OCI-LY3 (cell line): ENCODE measurements at regions not wholly inside any gene's neighbourhood (a gene's known extent, or its start where the extent isn't known, plus 50 kb on each side); places are given as distances from the start of the nearest gene placed in this dataset.

Experiments used
- H2AFZ ChIP-seq: fragments of 200-600, 300-600 bp; shearing (Covaris generic); 2 replicates; pipeline ENCODE4 v1.6.0; 2014; ENCODE audit warnings: antibody characterized with exemption, low read depth, low read length
- H3K27ac ChIP-seq: fragments of 200-600, 300-600 bp; sonication (generic); 2 replicates; pipeline ENCODE4 v1.5.1; 2014; ENCODE audit warnings: mild to moderate bottlenecking, low read length, moderate library complexity, mixed read lengths
- H3K27me3 ChIP-seq: fragments of 200-600, 300-600 bp; sonication (generic); 2 replicates; pipeline ENCODE4 v1.6.1; 2014; ENCODE audit warnings: low read depth, low read length, mixed read lengths
- H3K36me3 ChIP-seq: fragments of 200-600, 300-600 bp; sonication (generic); replicated peaks from 2 replicates; pipeline ENCODE3; 2014; ENCODE audit warnings: low read depth, low read length, mixed read lengths
- H3K4me1 ChIP-seq: fragments of 300-600, 200-600 bp; sonication (generic); 2 replicates; pipeline ENCODE4 v1.6.1; 2014; ENCODE audit warnings: low read length, mixed read lengths
- H3K4me2 ChIP-seq: fragments of 200-600, 300-600 bp; sonication (generic); 2 replicates; pipeline ENCODE4 v1.6.1; 2014; ENCODE audit warnings: low read length, mixed read lengths
- H3K4me3 ChIP-seq: fragments of 300-600, 200-600 bp; sonication (generic); 2 replicates; pipeline ENCODE4 v1.5.1; 2014; ENCODE audit warnings: antibody characterized with exemption, mild to moderate bottlenecking, low read length, moderate library complexity
- H3K79me2 ChIP-seq: fragments of 300-600, 200-600 bp; shearing (Covaris generic); 2 replicates; pipeline ENCODE4 v1.6.1; 2014; ENCODE audit warnings: mild to moderate bottlenecking, low read length, mixed read lengths
- H3K9ac ChIP-seq: fragments of 300-600, 200-600 bp; shearing (Covaris generic); 2 replicates; pipeline ENCODE4 v1.6.0; 2014; ENCODE audit warnings: mild to moderate bottlenecking, low read length, moderate library complexity
- H3K9me3 ChIP-seq: fragments of 200-600, 300-600 bp; shearing (Covaris generic); 2 replicates; pipeline ENCODE4 v1.6.1; 2014; ENCODE audit warnings: low read length, mixed read lengths; ENCODE audit not compliant: insufficient read depth
- H4K20me1 ChIP-seq: fragments of 200-600, 300-600 bp; sonication (generic); 2 replicates; pipeline ENCODE4 v1.6.1; 2016; ENCODE audit warnings: low read length, mixed read lengths; ENCODE audit not compliant: insufficient read depth
- EZH2phosphoT487 ChIP-seq: fragments of 200-600 bp; shearing (Covaris generic); IDR thresholded peaks from 2 replicates; pipeline ENCODE4 v1.6.1; 2018; ENCODE audit warnings: antibody characterized with exemption, mixed run types, low read depth
- TF ChIP-seq, protein P1 (sequence below): fragments of 200-600, 300-600 bp; sonication (generic); IDR thresholded peaks from 2 replicates; pipeline ENCODE4 v1.5.1; 2014; ENCODE audit warnings: antibody characterized with exemption, low read length, low read depth

DNA sequence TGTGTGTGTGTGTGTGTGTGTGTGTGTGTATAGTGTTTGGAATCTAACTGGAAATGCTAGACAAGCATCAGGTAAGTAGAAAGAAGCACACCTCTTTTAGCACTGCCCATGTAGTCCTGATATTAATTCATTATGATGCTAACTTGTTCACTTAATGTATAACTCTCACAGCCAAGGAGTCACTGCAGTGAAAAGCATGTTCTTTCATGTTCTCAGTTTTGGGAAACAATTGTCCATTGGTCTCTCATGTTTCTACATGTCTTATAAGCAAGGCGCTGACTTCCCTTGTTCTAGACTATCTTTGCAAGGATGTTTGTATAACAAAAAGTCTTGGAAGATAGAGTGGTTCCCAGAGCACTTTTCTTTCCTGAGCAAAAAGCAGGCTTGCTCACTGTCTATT, 148.8 kb upstream of the TNPO1 start:
- no peaks in the 10 kb centered on the region for H3K9me3 ChIP-seq
- TF ChIP-seq EZH2phosphoT487 = no peak
- TF ChIP-seq, protein P1, sequence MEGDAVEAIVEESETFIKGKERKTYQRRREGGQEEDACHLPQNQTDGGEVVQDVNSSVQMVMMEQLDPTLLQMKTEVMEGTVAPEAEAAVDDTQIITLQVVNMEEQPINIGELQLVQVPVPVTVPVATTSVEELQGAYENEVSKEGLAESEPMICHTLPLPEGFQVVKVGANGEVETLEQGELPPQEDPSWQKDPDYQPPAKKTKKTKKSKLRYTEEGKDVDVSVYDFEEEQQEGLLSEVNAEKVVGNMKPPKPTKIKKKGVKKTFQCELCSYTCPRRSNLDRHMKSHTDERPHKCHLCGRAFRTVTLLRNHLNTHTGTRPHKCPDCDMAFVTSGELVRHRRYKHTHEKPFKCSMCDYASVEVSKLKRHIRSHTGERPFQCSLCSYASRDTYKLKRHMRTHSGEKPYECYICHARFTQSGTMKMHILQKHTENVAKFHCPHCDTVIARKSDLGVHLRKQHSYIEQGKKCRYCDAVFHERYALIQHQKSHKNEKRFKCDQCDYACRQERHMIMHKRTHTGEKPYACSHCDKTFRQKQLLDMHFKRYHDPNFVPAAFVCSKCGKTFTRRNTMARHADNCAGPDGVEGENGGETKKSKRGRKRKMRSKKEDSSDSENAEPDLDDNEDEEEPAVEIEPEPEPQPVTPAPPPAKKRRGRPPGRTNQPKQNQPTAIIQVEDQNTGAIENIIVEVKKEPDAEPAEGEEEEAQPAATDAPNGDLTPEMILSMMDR = no peak
- no peak overlapping the region for H3K4me2 ChIP-seq
- no peaks in the 10 kb centered on the region for H3K36me3 ChIP-seq
- H2AFZ ChIP-seq = no peak overlapping the region
- H4K20me1 ChIP-seq = no peaks in the 10 kb centered on the region
- H3K27ac ChIP-seq = no peak overlapping the region
- H3K4me1 ChIP-seq = no peaks in the 10 kb centered on the region
- H3K4me3 ChIP-seq = no peak overlapping the region
- no peak overlapping the region for H3K9ac ChIP-seq
- no peaks in the 10 kb centered on the region for H3K27me3 ChIP-seq
- H3K79me2 ChIP-seq = no peaks in the 10 kb centered on the region

DNA sequence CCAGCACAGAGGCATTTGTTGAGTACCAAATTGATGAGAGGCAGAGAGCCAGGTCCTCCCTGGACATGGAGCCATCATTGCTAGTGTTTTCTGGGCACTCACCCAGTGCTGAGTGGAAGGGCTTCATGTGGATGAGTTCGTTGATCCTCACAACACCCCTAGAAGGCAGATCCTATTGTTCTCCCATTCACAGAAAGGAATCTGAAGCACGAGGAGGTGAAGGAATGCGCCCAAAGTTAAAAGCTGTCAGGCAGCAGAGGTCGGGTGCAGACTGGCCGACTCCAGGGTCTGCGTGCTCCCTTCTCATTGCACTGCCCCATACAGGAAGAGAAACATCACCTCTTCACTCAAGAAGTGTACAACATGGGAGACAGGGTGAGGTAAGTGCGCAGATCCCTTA, 153.5 kb upstream of the TNPO1 start:
- Histone ChIP-seq H3K4me1 (no peaks in the 10 kb centered on the region), H3K79me2 (no peaks in the 10 kb centered on the region), H3K4me3 (no peak overlapping the region), H3K9me3 (no peaks in the 10 kb centered on the region), H2AFZ (no peak overlapping the region), H4K20me1 (no peaks in the 10 kb centered on the region), H3K36me3 (no peaks in the 10 kb centered on the region), H3K4me2 (no peak overlapping the region), H3K27me3 (peaks cover 3% of the 10 kb centered on the region; the same call in 1 of the 2 replicates), H3K9ac (no peak overlapping the region), H3K27ac (no peak overlapping the region)
- no peak for TF ChIP-seq EZH2phosphoT487
- TF ChIP-seq, protein P1 = no peak

DNA sequence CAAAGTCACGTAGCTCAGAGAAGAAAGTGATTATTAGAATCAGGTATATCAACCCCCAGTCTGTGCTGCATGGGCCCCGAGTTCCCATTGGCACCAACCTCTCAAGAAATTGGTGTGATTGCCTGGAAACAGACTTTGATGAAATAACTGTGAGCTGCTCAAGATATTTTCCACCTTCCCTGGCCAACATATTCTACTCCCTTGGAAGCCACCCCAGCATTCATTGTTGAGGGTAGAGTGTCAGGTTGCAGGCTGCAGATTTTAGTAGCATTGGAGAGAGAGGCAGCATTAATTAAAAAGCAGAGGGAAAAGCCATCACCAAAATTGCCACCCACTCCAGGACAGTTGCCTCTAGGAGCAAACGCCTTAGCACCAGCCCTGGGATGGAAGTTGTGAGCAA, 154.2 kb upstream of the TNPO1 start:
- no peaks in the 10 kb centered on the region for H3K79me2 ChIP-seq
- H3K9ac ChIP-seq = no peak overlapping the region
- H3K4me2 ChIP-seq = no peak overlapping the region
- no peaks in the 10 kb centered on the region for H4K20me1 ChIP-seq
- H2AFZ ChIP-seq = no peak overlapping the region
- H3K27me3 ChIP-seq = peaks cover 3% of the 10 kb centered on the region; the same call in 1 of the 2 replicates
- H3K27ac ChIP-seq = no peak overlapping the region
- no peak for TF ChIP-seq EZH2phosphoT487
- H3K4me3 ChIP-seq = no peak overlapping the region
- no peaks in the 10 kb centered on the region for H3K9me3 ChIP-seq
- H3K4me1 ChIP-seq = no peaks in the 10 kb centered on the region
- H3K36me3 ChIP-seq = no peaks in the 10 kb centered on the region

DNA sequence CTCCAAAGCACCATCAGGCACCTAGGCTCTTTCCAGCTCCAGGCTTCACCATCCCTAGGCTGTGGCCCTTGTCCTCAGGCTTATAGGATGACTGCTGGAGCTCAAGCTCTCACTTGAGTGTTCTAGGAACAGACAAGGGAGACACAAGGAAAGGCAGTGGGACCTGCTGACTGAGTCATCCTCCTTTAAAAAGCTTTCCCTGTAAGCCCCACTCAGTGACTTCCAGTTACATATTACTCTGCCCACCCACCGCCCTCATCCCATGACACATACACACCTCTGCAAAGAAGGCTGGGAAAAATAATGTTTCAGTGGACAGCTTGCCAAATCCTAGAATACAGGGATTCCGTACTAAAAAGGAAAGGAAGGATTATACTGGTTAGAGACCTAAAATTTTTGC, 154.2 kb upstream of the ZNF366 start:
- Histone ChIP-seq H3K4me3 (no peak overlapping the region), H3K79me2 (no peaks in the 10 kb centered on the region), H3K4me1 (no peaks in the 10 kb centered on the region), H4K20me1 (no peaks in the 10 kb centered on the region), H2AFZ (no peak overlapping the region), H3K4me2 (no peak overlapping the region), H3K36me3 (no peaks in the 10 kb centered on the region), H3K9me3 (no peaks in the 10 kb centered on the region), H3K9ac (no peak overlapping the region), H3K27me3 (peaks cover 3% of the 10 kb centered on the region; the same call in 1 of the 2 replicates), H3K27ac (no peak overlapping the region)
- TF ChIP-seq EZH2phosphoT487 = no peak

DNA sequence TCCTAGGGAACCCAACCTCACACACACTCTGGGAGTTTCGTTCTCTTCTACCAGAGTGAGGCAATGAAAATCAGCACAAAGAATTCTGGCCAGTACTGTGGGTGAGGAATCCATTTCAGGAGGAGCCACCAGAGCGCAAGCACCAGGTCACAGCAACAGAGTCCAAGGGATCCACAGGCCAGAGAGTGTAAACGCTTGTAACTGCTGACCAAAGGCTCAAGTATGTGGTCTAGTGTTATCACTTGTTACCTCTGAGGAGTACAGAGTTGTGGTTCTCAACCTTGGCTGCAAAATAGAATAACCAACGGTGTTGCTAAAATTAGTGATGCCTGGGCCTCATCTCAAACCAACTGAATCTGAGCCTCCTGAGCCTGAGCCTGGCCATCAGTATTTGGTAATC, 152.5 kb upstream of the ZNF366 start:
- Histone ChIP-seq H3K27me3 (peaks cover 3% of the 10 kb centered on the region; the same call in 1 of the 2 replicates), H3K9me3 (no peaks in the 10 kb centered on the region), H3K4me2 (no peak overlapping the region), H2AFZ (no peak overlapping the region), H3K9ac (no peak overlapping the region), H3K36me3 (no peaks in the 10 kb centered on the region), H4K20me1 (no peaks in the 10 kb centered on the region), H3K27ac (no peak overlapping the region), H3K4me3 (no peak overlapping the region), H3K79me2 (no peaks in the 10 kb centered on the region), H3K4me1 (no peaks in the 10 kb centered on the region)
- TF ChIP-seq, protein P1 = no peak
- TF ChIP-seq EZH2phosphoT487 = no peak
